Trophoblast cell (in vitro differentiated cells and primary cell): ENCODE measurements at regions not wholly inside any gene's neighbourhood (a gene's known extent, or its start where the extent isn't known, plus 50 kb on each side); places are given as distances from the start of the nearest gene placed in this dataset.
"Not testable (repeated sequence)": the region's sequence is repeated elsewhere in the genome, so short reads cannot be mapped to it uniquely, and the experiment has no call there.

Experiments used
- DNase-seq, 2 donors: peaks; one replicate each; pipeline ENCODE4 v3.0.0-alpha.2; 2016
- H2AFZ ChIP-seq: 2 replicates; pipeline ENCODE4 v1.6.1; 2013; ENCODE audit warnings: low read length, moderate library complexity, mild to moderate bottlenecking; ENCODE audit not compliant: insufficient read depth, poor library complexity
- H2AK5ac ChIP-seq: 2 replicates; pipeline ENCODE4 v1.6.1; 2013; ENCODE audit warnings: mild to moderate bottlenecking, low read length
- H2BK120ac ChIP-seq: 2 replicates; pipeline ENCODE4 v1.6.1; 2013; ENCODE audit warnings: low read length, mild to moderate bottlenecking, moderate library complexity; ENCODE audit not compliant: insufficient read depth, poor library complexity
- H2BK12ac ChIP-seq: 2 replicates; pipeline ENCODE4 v1.6.1; 2013; ENCODE audit warnings: mild to moderate bottlenecking, low read length, moderate library complexity
- H2BK5ac ChIP-seq: 2 replicates; pipeline ENCODE4 v1.6.1; 2013; ENCODE audit warnings: low read length, low read depth, moderate library complexity, mild to moderate bottlenecking; ENCODE audit not compliant: poor library complexity
- H3K14ac ChIP-seq: 2 replicates; pipeline ENCODE4 v1.6.1; 2013; ENCODE audit warnings: mild to moderate bottlenecking, low read length
- H3K18ac ChIP-seq: 2 replicates; pipeline ENCODE4 v1.6.1; 2013; ENCODE audit warnings: mild to moderate bottlenecking, low read length
- H3K23ac ChIP-seq: 2 replicates; pipeline ENCODE4 v1.6.1; 2013; ENCODE audit warnings: low read length
- H3K27ac ChIP-seq: 2 replicates; pipeline ENCODE4 v1.5.1; 2013; ENCODE audit warnings: low read depth, mild to moderate bottlenecking, inconsistent platforms, low read length, moderate library complexity
- H3K27me3 ChIP-seq: 2 replicates; pipeline ENCODE4 v1.6.1; 2013; ENCODE audit warnings: inconsistent platforms, mild to moderate bottlenecking, low read length, moderate library complexity; ENCODE audit not compliant: insufficient read depth
- H3K36me3 ChIP-seq, 2 experiments: 1 replicate in 1 of 2; 2 replicates in 1 of 2; pipeline ENCODE4 v1.6.1; 2013; ENCODE audit warnings: low read length in 2 of 2, mild to moderate bottlenecking in 2 of 2, moderate library complexity in 1 of 2; ENCODE audit not compliant: insufficient read depth in 2 of 2, control insufficient read depth in 1 of 2
- H3K4ac ChIP-seq: 2 replicates; pipeline ENCODE4 v1.6.1; 2013; ENCODE audit warnings: low read depth, mild to moderate bottlenecking, low read length, moderate library complexity
- H3K4me1 ChIP-seq, 2 experiments: 1 replicate in 1 of 2; 2 replicates in 1 of 2; pipeline ENCODE4 v1.6.1; 2013; ENCODE audit warnings: low read length in 2 of 2, mild to moderate bottlenecking in 2 of 2, moderate library complexity in 1 of 2; ENCODE audit not compliant: insufficient read depth in 2 of 2, control insufficient read depth in 1 of 2
- H3K4me2 ChIP-seq: 2 replicates; pipeline ENCODE4 v1.6.1; 2013; ENCODE audit warnings: inconsistent platforms, mild to moderate bottlenecking, low read length, moderate library complexity
- H3K4me3 ChIP-seq: 2 replicates; pipeline ENCODE4 v1.5.1; 2013; ENCODE audit warnings: mild to moderate bottlenecking, low read depth, low read length, inconsistent platforms
- H3K79me1 ChIP-seq: one replicate; pipeline ENCODE4 v1.6.1; 2013; ENCODE audit warnings: low read length
- H3K79me2 ChIP-seq: 2 replicates; pipeline ENCODE4 v1.6.1; 2013; ENCODE audit warnings: low read length, mild to moderate bottlenecking; ENCODE audit not compliant: control insufficient read depth, insufficient read depth, poor library complexity
- H3K9ac ChIP-seq: 2 replicates; pipeline ENCODE4 v1.6.1; 2013; ENCODE audit warnings: mild to moderate bottlenecking, low read length
- H3K9me3 ChIP-seq: 2 replicates; pipeline ENCODE4 v1.6.1; 2013; ENCODE audit warnings: low read depth, mild to moderate bottlenecking, control low read depth, inconsistent platforms, low read length; ENCODE audit not compliant: insufficient read depth
- H4K12ac ChIP-seq: 2 replicates; pipeline ENCODE4 v1.6.1; 2013; ENCODE audit warnings: low read depth, mild to moderate bottlenecking, low read length, moderate library complexity
- H4K8ac ChIP-seq: 2 replicates; pipeline ENCODE4 v1.6.1; 2013; ENCODE audit warnings: low read depth, mild to moderate bottlenecking, low read length, moderate library complexity
- H4K91ac ChIP-seq: one replicate; pipeline ENCODE4 v1.6.1; 2013; ENCODE audit warnings: low read depth, mild to moderate bottlenecking, low read length, moderate library complexity
- WGBS: extraction: QIAGEN DNeasy Blood & Tissue Kit; methylation state at CpG from one replicate; pipeline ENCODE4 v1.1.7; 2013; ENCODE audit warnings: missing lambda C conversion rate; ENCODE audit not compliant: insufficient read length, insufficient coverage; ENCODE audit errors: extremely low coverage; 5-methylcytosine and 5-hydroxymethylcytosine counted together

DNA sequence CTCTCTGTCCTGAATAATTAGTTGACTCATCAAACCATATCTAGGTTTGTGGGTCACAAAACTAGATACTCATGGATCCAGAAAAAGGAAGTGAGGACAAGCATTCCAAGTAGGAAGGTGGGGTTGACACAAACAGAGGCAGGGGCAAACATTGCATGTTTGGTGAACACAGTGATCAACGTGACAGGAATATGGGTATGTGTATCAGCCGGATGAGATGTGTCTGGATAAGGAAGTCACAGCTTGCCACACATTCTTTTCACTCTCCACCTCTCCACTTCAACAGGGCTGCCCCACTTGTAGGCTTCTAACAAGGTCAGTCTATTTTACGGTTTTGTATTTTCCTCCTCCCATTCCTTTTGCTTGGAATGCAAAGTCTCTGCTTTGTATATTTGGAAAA is 319.0 kb downstream of the CYRIA start:
- no peak overlapping the region for H2AK5ac ChIP-seq
- no peak overlapping the region for H4K8ac ChIP-seq
- H3K18ac ChIP-seq: no peak overlapping the region
- H3K4me1 ChIP-seq: no peaks in the 10 kb centered on the region
- H3K4me2 ChIP-seq: no peak overlapping the region
- H3K27ac ChIP-seq: no peak overlapping the region
- no peaks in the 10 kb centered on the region for H3K79me2 ChIP-seq
- no peak overlapping the region for H3K4ac ChIP-seq
- no peak overlapping the region for H3K9ac ChIP-seq
- H3K23ac ChIP-seq: no peak overlapping the region
- H3K9me3 ChIP-seq: peaks cover 6% of the 10 kb centered on the region
- no peak overlapping the region for H2BK5ac ChIP-seq
- no peaks in the 10 kb centered on the region for H3K79me1 ChIP-seq
- H4K91ac ChIP-seq: no peak overlapping the region
- H3K36me3 ChIP-seq: no peaks in the 10 kb centered on the region
- no peak overlapping the region for H3K14ac ChIP-seq
- no peak for DNase-seq
- no peak overlapping the region for H3K4me3 ChIP-seq
- no CpG with 5 or more reads among the region's 3 CpGs for WGBS
- no peaks in the 10 kb centered on the region for H3K27me3 ChIP-seq
- H2AFZ ChIP-seq: no peak overlapping the region
- H2BK120ac ChIP-seq: no peak overlapping the region
- H2BK12ac ChIP-seq: no peak overlapping the region
- H4K12ac ChIP-seq: no peak overlapping the region

DNA sequence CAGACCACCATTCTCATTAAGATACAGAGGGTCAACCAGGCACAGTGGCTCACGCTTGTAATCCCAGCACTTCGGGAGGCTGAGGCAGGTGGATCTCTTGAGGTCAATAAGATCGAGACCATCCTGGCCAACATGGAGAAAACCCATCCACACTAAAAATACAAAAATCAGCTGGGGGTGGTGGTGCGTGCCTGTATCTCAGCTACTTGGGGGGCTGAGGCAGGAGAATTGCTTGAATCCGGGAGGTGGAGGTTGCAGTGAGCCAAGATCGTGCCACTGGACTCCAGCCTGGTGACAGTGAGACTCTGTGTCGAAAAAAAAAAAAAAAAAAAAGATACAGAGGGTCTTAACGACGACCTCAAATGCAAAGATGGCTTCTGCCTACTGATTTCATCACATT is 320.4 kb downstream of the CYRIA start:
- not testable (repeated sequence) for H3K4me1 ChIP-seq, H4K91ac ChIP-seq, H4K8ac ChIP-seq, H2BK5ac ChIP-seq, H3K4ac ChIP-seq, H3K9ac ChIP-seq, H3K27ac ChIP-seq, H2BK12ac ChIP-seq, DNase-seq, H3K27me3 ChIP-seq, H4K12ac ChIP-seq, H3K36me3 ChIP-seq, H3K79me2 ChIP-seq, H2AFZ ChIP-seq, H2BK120ac ChIP-seq, H3K23ac ChIP-seq, H3K18ac ChIP-seq, H3K14ac ChIP-seq, H2AK5ac ChIP-seq, H3K9me3 ChIP-seq, H3K4me2 ChIP-seq, H3K79me1 ChIP-seq, H3K4me3 ChIP-seq
- WGBS: no CpG with 5 or more reads among the region's 9 CpGs

DNA sequence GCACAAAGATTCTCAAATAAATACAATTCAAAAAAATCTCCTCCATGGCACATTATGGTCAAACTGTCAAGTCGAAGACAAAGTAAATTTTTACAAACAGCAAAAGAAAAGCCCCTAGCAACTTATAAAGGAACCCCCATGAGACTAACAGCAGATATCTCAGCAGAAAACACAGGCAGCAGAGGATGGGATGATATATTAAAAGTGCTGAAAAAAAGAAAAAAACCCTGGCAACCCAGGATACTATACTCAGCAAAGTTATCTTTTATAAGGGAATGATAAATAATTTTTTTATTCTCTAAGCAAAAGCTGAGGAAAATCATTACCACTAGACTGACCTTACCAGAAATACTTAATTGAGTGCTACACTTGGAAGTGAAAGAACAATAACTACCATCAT is 326.4 kb downstream of the CYRIA start:
- DNase-seq: no peak
- Histone ChIP-seq H2BK12ac (no peak overlapping the region), H3K4me3 (no peak overlapping the region), H2AFZ (no peak overlapping the region), H3K79me1 (no peaks in the 10 kb centered on the region), H3K36me3 (no peaks in the 10 kb centered on the region), H4K91ac (no peak overlapping the region), H3K23ac (no peak overlapping the region), H3K27ac (no peak overlapping the region), H3K18ac (no peak overlapping the region), H3K4ac (no peak overlapping the region), H3K4me2 (no peak overlapping the region), H3K4me1 (peaks cover 3 to 6% of the 10 kb centered on the region in 2 experiments), H4K8ac (no peak overlapping the region), H3K79me2 (no peaks in the 10 kb centered on the region), H4K12ac (no peak overlapping the region), H2BK120ac (no peak overlapping the region), H3K9me3 (peaks cover 5% of the 10 kb centered on the region), H2BK5ac (no peak overlapping the region), H3K27me3 (no peaks in the 10 kb centered on the region), H3K14ac (no peak overlapping the region), H2AK5ac (no peak overlapping the region), H3K9ac (no peak overlapping the region)
- no CpG with 5 or more reads among the region's 1 CpG for WGBS

DNA sequence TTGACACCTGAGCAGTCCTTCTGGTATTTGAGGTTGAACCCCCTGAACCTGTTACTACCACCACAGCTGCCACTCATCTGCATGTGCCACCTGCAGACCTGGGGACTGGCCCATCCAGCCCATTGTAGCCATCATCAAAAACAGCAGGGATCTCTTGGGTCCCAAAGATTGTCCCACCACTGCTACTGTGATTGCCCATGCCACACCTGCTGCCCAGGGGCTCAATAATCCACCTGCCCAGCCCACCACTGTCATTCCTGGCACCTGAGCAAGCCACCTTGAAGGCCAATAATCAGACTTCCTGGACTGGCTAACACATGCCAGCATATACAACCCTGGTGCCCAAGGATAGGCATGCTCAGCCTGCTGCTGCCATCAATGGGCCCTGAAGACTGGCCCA is 327.6 kb downstream of the CYRIA start:
- no peak for DNase-seq
- Histone ChIP-seq H3K23ac (no peak overlapping the region), H2BK12ac (no peak overlapping the region)

More for the DNA sequence above, 327.6 kb downstream of the CYRIA start:
- H2AFZ ChIP-seq: no peak overlapping the region
- no peak overlapping the region for H4K91ac ChIP-seq
- no peak overlapping the region for H4K12ac ChIP-seq
- no peak overlapping the region for H3K4me2 ChIP-seq
- H2AK5ac ChIP-seq: no peak overlapping the region
- H2BK5ac ChIP-seq: no peak overlapping the region
- no peak overlapping the region for H3K27ac ChIP-seq
- H3K36me3 ChIP-seq: no peaks in the 10 kb centered on the region
- H3K9ac ChIP-seq: peak overlapping the region; percentile 6
- H3K18ac ChIP-seq: no peak overlapping the region
- H3K4ac ChIP-seq: no peak overlapping the region
- H3K9me3 ChIP-seq: peaks cover 5% of the 10 kb centered on the region
- no peak overlapping the region for H4K8ac ChIP-seq
- H3K79me2 ChIP-seq: no peaks in the 10 kb centered on the region
- no peak overlapping the region for H2BK120ac ChIP-seq
- no peak overlapping the region for H3K4me3 ChIP-seq
- H3K14ac ChIP-seq: no peak overlapping the region
- peaks cover 3 to 6% of the 10 kb centered on the region in 2 experiments for H3K4me1 ChIP-seq
- no peaks in the 10 kb centered on the region for H3K79me1 ChIP-seq
- H3K27me3 ChIP-seq: no peaks in the 10 kb centered on the region
